ENCODE measurements at regions not wholly inside any gene's neighbourhood (a gene's known extent, or its start where the extent isn't known, plus 50 kb on each side); places are given as distances from the start of the nearest gene placed in this dataset.

GRCh38 chr22:49123621-49124192 is 704.0 kb downstream of the BRD1 start:
- H4K5ac ChIP-seq (ENCODE audit: low read depth, low read length): no peak overlapping the region
- no peak overlapping the region for H3K27ac ChIP-seq (ENCODE audit: insufficient read depth, low read length)
- H2AFZ ChIP-seq (replicated peaks; ENCODE audit: low read length, poor library complexity): no peak overlapping the region
- no peak overlapping the region for H3K14ac ChIP-seq (replicated peaks; ENCODE audit: low read depth, low read length)
- H3K9me1 ChIP-seq (ENCODE audit: insufficient read depth, low read length): no peaks in the 10 kb centered on the region
- H3K27me3 ChIP-seq (ENCODE audit: control insufficient read depth, insufficient read depth, low read length): no peaks in the 10 kb centered on the region
- DNase-seq: no peak
- no peak overlapping the region for H2AK5ac ChIP-seq (ENCODE audit: low read depth, low read length)
- intact Hi-C loops (cut with micrococcal nuclease) (no loop called here), dilution Hi-C loops (cut with HindIII; ENCODE audit: low sequenced_read_pairs, unreplicated experiment) (no loop called here), in situ Hi-C loops (cut with MboI; ENCODE audit: low sequenced_read_pairs) (no loop called here)
- H3K18ac ChIP-seq (ENCODE audit: low read depth, low read length): no peak overlapping the region
- no peak overlapping the region for H2BK120ac ChIP-seq (ENCODE audit: low read depth, low read length)
- TF ChIP-seq FOS (IDR thresholded peaks at IDR 0.05; ENCODE audit: low read depth, low read length) (no peak), CHD1 (IDR thresholded peaks at IDR 0.05; ENCODE audit: low read depth, low read length) (no peak), NFE2L2 (IDR thresholded peaks at IDR 0.05; ENCODE audit: low read depth, low read length) (no peak), RFX5 (IDR thresholded peaks at IDR 0.05; ENCODE audit: low read depth, low read length) (no peak), BHLHE40 (IDR thresholded peaks at IDR 0.05; ENCODE audit: low read depth, low read length) (no peak)
- H2BK20ac ChIP-seq (ENCODE audit: low read depth, low read length): no peak overlapping the region
- H4K8ac ChIP-seq (ENCODE audit: low read depth in 2 of 2, low read length in 2 of 2): no peak overlapping the region
- H3K79me1 ChIP-seq (ENCODE audit: low read depth in 1 of 2, low read length in 2 of 2): no peaks in the 10 kb centered on the region
- no peak overlapping the region for H3K4me3 ChIP-seq (ENCODE audit: insufficient read depth, low read depth, low read length)
- H3K36me3 ChIP-seq (ENCODE audit: control insufficient read depth, insufficient read depth, low read length): no peaks in the 10 kb centered on the region
- H3K4me2 ChIP-seq (ENCODE audit: low read depth, low read length): no peak overlapping the region
- 20% methylated on average over 11 of the region's 11 CpGs; no CpG with 5 or more reads in 1 of the 2 experiments for WGBS, 2 experiments (ENCODE audit: extremely low coverage in 2 of 2, insufficient read length in 1 of 2)
- H3K9me3 ChIP-seq (ENCODE audit: control insufficient read depth, insufficient read depth, low read length): peaks cover 28% of the 10 kb centered on the region
- ATAC-seq (ENCODE audit: low read depth): no peak
- BruUV-seq (replicated peaks): no TSS peak
- H3K4me1 ChIP-seq (ENCODE audit: control insufficient read depth, insufficient read depth, low read length): no peaks in the 10 kb centered on the region
- H2AK9ac ChIP-seq (replicated peaks; ENCODE audit: low read depth, low read length, poor library complexity): no peak overlapping the region
- ChIA-PET CTCF (no interaction called here), POLR2A (ENCODE audit: unreplicated experiment) (no interaction called here)
- H3K9ac ChIP-seq (ENCODE audit: low read depth, low read length): no peak overlapping the region
- no peak overlapping the region for H3K23ac ChIP-seq (ENCODE audit: low read depth, low read length)
- H3K56ac ChIP-seq (ENCODE audit: extremely low read depth, insufficient read depth, low read length): no peak overlapping the region
- H2BK5ac ChIP-seq (ENCODE audit: low read depth, low read length, poor library complexity, severe bottlenecking): no peak overlapping the region
- H2BK15ac ChIP-seq (ENCODE audit: low read depth, low read length): no peak overlapping the region
- no peak overlapping the region for H3K4ac ChIP-seq (ENCODE audit: low read depth, low read length)
- H4K20me1 ChIP-seq (ENCODE audit: insufficient read depth, low read length): no peaks in the 10 kb centered on the region
- H4K91ac ChIP-seq (ENCODE audit: insufficient read depth, low read depth, low read length): no peak overlapping the region

Measured in IMR-90 (cell line).